ENCODE measurements at regions not wholly inside any gene's neighbourhood (a gene's known extent, or its start where the extent isn't known, plus 50 kb on each side); places are given as distances from the start of the nearest gene placed in this dataset.

GRCh38 chr13:77423296-77423695, 96.4 kb upstream of the MYCBP2 start:
- DNase-seq (ENCODE audit: low read depth) = no peak

- DNase-seq (ENCODE audit: low read depth) = no peak
Observed at GRCh38 chr13:77422724-77423123, 95.8 kb upstream of the MYCBP2 start.

DNA sequence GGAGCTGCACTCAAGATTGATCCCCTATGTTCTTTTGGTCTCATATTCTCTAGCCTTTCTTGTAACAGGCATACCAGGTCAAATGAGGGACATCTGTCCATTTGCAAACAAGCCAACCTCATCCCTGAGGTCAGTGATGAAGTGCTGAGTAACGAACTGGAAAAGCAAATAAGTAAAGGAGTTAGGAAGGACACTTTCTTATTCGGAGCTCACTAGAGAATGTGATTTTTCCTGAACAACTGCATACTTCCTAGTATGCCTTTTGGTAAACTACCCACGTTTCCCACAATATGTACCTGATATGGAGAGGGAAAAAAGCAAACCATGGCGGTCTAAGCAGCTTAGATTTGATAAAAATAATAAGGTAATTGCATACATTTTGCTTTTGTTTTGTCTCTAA, 91.0 kb upstream of the MYCBP2 start:
- no peak for DNase-seq (ENCODE audit: low read depth)

DNA sequence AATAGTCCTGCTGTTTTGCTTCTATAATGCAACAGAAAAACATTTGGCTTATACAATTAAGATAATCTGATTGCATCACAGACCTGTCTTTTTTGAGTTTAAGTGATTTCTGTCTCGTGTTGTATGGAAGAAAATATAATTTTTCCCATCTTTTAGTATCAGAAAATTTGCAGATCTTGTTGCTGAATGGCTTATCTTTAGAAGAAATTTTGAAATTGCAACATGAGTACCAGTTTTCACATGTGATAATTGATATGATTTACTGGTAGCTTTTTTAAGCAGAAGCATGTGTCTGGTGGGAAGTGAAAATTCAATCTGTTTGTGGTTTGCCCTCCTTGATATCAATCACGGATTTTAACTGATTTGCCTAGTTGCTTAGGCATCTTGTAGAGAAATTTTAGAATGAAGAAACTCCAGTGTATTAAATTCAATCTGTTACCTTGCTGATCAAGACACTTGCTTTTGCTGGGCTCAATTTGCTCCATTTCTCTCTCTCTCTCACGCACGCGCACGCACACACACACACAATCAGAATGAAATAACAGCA, 89.8 kb upstream of the MYCBP2 start:
- DNase-seq (ENCODE audit: low read depth) = no peak

DNA sequence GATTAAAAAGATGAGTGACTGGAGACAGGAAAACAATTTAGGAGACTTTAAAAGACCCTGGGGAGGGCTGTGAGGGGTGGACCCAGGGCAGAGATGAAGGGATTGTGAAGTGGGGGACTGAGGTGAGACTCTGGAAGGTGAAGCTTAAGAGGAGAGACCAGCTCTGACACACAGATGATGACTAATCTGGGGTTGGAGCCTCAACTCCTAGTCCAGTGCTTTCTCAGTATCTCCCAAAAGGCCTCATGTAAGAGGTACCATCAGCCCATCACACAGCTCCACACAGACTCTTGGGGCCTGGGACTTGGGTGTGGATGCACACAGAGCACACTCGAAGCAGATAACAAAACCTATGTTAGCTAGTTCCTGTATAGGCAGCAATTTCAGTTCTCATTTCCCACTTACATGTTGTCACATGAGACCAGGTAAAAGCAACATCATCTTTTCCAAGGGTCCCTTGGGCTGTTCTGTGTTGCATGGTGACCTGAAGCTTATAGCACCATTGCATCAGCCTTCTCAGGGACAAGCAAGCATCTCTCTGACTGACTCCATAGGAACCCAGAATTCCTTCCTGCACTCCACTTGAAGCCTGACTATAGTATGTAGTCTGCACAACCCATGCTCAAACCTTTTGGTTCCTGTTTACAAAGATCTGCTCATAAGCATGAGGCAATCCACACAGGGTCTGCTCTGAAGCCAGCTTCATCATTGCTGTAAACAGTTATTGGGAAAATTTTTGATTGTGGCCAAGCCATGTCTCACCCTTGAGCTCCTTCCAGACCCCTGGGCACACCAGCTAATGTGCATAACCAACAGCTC, 88.6 kb upstream of the MYCBP2 start:
- peak; percentile 2 for DNase-seq (ENCODE audit: low read depth)

- no peak for DNase-seq (ENCODE audit: low read depth)
Observed at GRCh38 chr13:77412860-77413259, 86.0 kb upstream of the MYCBP2 start.

DNA sequence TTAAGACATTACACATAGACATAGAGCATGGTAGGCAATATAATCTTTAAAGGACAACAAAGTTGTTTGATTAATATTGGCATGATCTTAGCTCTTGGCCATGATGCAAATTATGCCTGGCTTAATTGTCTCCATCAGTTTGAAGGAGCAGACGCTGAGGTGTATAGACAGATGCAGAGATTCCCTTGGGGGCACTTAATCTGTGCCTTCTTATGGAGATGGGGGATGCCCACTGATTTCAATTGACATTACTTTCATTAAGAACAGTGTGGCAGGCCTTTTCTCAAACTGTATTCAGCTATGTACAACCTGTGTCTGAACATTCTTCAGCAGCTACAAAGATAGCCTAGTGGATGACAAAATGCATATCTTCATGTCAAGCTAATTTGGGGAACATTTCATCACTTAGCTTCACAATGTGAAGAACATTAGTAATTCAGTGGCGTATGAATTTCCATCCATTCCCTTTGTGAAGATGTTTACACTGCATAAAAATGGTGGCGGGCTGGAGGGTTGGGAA, 85.3 kb upstream of the MYCBP2 start:
- no peak for DNase-seq (ENCODE audit: low read depth)

GRCh38 chr13:77409412-77409811, 82.5 kb upstream of the MYCBP2 start:
- DNase-seq (ENCODE audit: low read depth) = no peak

GRCh38 chr13:77406644-77407440, 79.9 kb upstream of the MYCBP2 start:
- DNase-seq (ENCODE audit: low read depth) = no peak

DNA sequence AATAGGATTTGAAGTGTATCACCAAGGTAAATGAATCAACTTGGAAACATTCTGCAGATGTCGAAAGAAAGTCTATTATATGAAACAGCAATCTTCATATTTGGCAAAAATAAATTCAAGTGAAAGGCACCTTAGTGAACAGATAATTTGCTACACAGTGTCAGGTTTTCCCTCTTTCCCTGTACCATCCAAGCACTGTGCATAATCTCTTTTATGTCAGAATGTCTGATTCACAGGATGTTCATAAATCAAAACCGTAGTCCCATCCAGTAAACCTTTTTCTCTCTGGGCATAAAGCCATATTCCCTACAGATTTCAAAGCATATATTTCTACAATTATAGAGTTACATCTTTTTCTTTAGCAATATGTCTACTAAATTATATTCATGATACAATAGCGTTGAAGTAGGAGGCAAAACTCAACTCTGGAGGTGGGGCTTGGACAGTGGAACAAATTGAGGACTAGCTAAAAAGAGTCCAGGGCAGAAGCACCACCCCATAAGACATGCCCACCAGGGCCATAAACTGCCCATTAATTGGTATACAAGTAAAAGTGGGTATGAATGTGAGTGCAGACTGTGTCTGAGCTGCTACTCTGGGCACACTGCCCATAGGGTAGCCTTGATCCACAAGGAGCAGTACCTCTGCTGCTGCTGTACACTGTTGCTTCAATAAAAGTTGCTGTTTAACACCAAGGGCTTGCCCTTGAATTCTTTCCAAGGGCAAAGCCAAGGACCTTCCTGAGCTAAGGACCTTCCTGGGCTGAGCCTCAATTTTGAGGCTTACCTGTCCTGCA, 72.1 kb upstream of the MYCBP2 start:
- DNase-seq (ENCODE audit: low read depth) = no peak

GRCh38 chr13:77397636-77398035, 70.7 kb upstream of the MYCBP2 start:
- no peak for DNase-seq (ENCODE audit: low read depth)

GRCh38 chr13:77391475-77391874, 64.6 kb upstream of the MYCBP2 start:
- DNase-seq (ENCODE audit: low read depth) = no peak

GRCh38 chr13:77390391-77390790, 63.5 kb upstream of the MYCBP2 start:
- DNase-seq (ENCODE audit: low read depth) = no peak

GRCh38 chr13:77389625-77390000, 62.7 kb upstream of the MYCBP2 start:
- DNase-seq (ENCODE audit: low read depth) = no peak

GRCh38 chr13:77388944-77389624, 62.2 kb upstream of the MYCBP2 start:
- no peak for DNase-seq (ENCODE audit: low read depth)

- no peak for DNase-seq (ENCODE audit: low read depth)
Observed at GRCh38 chr13:77387607-77388200, 60.8 kb upstream of the MYCBP2 start.

- DNase-seq (ENCODE audit: low read depth) = peak; percentile 59
Observed at GRCh38 chr13:77386880-77387606, 60.1 kb upstream of the MYCBP2 start.

- DNase-seq (ENCODE audit: low read depth) = peak; percentile 43
Observed at GRCh38 chr13:77386046-77386445, 59.2 kb upstream of the MYCBP2 start.

GRCh38 chr13:77384999-77385398, 58.1 kb upstream of the MYCBP2 start:
- no peak for DNase-seq (ENCODE audit: low read depth)

DNA sequence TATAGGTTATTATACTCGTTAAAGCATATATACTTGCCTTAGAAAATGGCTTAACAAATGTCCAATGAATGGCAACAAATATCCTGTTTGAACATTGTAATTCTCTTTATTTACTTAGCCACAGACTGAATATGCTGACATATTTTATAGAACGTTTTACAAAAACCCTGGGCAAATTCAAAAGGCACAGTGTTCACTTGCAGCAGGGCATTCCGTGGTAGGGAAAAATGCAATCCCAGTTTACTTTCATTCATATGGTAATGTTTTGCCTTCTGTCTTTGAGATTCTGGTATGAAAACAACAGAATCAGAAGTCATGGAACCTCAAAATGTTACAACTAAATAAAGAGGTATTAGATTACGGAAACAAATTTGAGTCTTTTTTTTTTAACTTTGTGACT, 56.2 kb upstream of the MYCBP2 start:
- no peak for DNase-seq (ENCODE audit: low read depth)
